ENCODE measurements at regions not wholly inside any gene's neighbourhood (a gene's known extent, or its start where the extent isn't known, plus 50 kb on each side); places are given as distances from the start of the nearest gene placed in this dataset.
"Not testable (repeated sequence)": the region's sequence is repeated elsewhere in the genome, so short reads cannot be mapped to it uniquely, and the experiment has no call there.

GRCh38 chr13:60273971-60274527 is 110.3 kb upstream of the DIAPH3 start:
- no peaks in the 10 kb centered on the region for H3K9me3 ChIP-seq
- H3K36me3 ChIP-seq, result no peaks in the 10 kb centered on the region
- intact Hi-C loops (cut with DNase I), result no loop called here
- no peaks in the 10 kb centered on the region for H3K4me1 ChIP-seq
- H3K4me3 ChIP-seq, result no peak overlapping the region
- no peak overlapping the region for H3K27ac ChIP-seq
- no peak for ATAC-seq
- no peaks in the 10 kb centered on the region for H3K27me3 ChIP-seq (ENCODE audit: low read depth)
- no peak for DNase-seq
- no peak for TF ChIP-seq CTCF (IDR thresholded peaks at IDR 0.05)

GRCh38 chr13:60274655-60275054 is 110.9 kb upstream of the DIAPH3 start:
- intact Hi-C loops (cut with DNase I), result no loop called here
- ATAC-seq, result no peak
- TF ChIP-seq CTCF (IDR thresholded peaks at IDR 0.05), result no peak
- Histone ChIP-seq H3K36me3 (no peaks in the 10 kb centered on the region), H3K9me3 (no peaks in the 10 kb centered on the region), H3K27ac (no peak overlapping the region), H3K4me1 (no peaks in the 10 kb centered on the region), H3K4me3 (no peak overlapping the region), H3K27me3 (ENCODE audit: low read depth) (no peaks in the 10 kb centered on the region)
- DNase-seq, result no peak

- Histone ChIP-seq H3K27me3 (ENCODE audit: low read depth) (no peaks in the 10 kb centered on the region), H3K9me3 (no peaks in the 10 kb centered on the region), H3K27ac (no peak overlapping the region), H3K4me1 (no peaks in the 10 kb centered on the region), H3K36me3 (no peaks in the 10 kb centered on the region), H3K4me3 (no peak overlapping the region)
- DNase-seq, result no peak
- intact Hi-C loops (cut with DNase I), result no loop called here
- ATAC-seq, result no peak
- TF ChIP-seq CTCF (IDR thresholded peaks at IDR 0.05), result no peak
Observed at GRCh38 chr13:60275208-60275607, 111.5 kb upstream of the DIAPH3 start.

- H3K27ac ChIP-seq; H3K36me3 ChIP-seq; H3K27me3 ChIP-seq (ENCODE audit: low read depth); H3K4me1 ChIP-seq; H3K4me3 ChIP-seq; intact Hi-C loops (cut with DNase I); DNase-seq; H3K9me3 ChIP-seq; ATAC-seq: not testable (repeated sequence)
Observed at GRCh38 chr13:60280524-60280923, 116.5 kb upstream of the TDRD3 start.

- no peaks in the 10 kb centered on the region for H3K9me3 ChIP-seq
- no peaks in the 10 kb centered on the region for H3K27me3 ChIP-seq (ENCODE audit: low read depth)
- intact Hi-C loops (cut with DNase I), result no loop called here
- TF ChIP-seq CTCF (IDR thresholded peaks at IDR 0.05), result no peak
- H3K4me1 ChIP-seq, result no peaks in the 10 kb centered on the region
- no peak overlapping the region for H3K4me3 ChIP-seq
- ATAC-seq (no peak), DNase-seq (no peak)
- no peak overlapping the region for H3K27ac ChIP-seq
- no peaks in the 10 kb centered on the region for H3K36me3 ChIP-seq
Observed at GRCh38 chr13:60282186-60282585, 114.8 kb upstream of the TDRD3 start.

- DNase-seq (no peak), ATAC-seq (no peak)
- H3K27ac ChIP-seq, result no peak overlapping the region
- no peaks in the 10 kb centered on the region for H3K27me3 ChIP-seq (ENCODE audit: low read depth)
- no peaks in the 10 kb centered on the region for H3K36me3 ChIP-seq
- H3K9me3 ChIP-seq, result no peaks in the 10 kb centered on the region
- no peak for TF ChIP-seq CTCF (IDR thresholded peaks at IDR 0.05)
- H3K4me1 ChIP-seq, result no peaks in the 10 kb centered on the region
- intact Hi-C loops (cut with DNase I), result no loop called here
- no peak overlapping the region for H3K4me3 ChIP-seq
Observed at GRCh38 chr13:60282708-60283107, 114.3 kb upstream of the TDRD3 start.

Measured in lower lobe of right lung (tissue), 2 donors.